Transverse colon (tissue), 4 donors: ENCODE measurements at regions not wholly inside any gene's neighbourhood (a gene's known extent, or its start where the extent isn't known, plus 50 kb on each side); places are given as distances from the start of the nearest gene placed in this dataset.

Experiments
- CTCF ChIP-seq, 5 experiments: fragments of 200-600 bp in 3 of 5; fragments of 450-650 bp in 2 of 5; sonication (generic) in 3 of 5; IDR thresholded peaks; 1 replicate in 2 of 5; 2 replicates in 3 of 5; pipeline ENCODE4 v1.5.1; 2016 to 2017; ENCODE audit warnings: antibody characterized with exemption in 5 of 5, inconsistent platforms in 3 of 5, mild to moderate bottlenecking in 2 of 5, moderate library complexity in 1 of 5
- EP300 ChIP-seq: sonication (generic); formaldehyde crosslinking; IDR thresholded peaks from one replicate; pipeline ENCODE4 v1.6.1; 2017; ENCODE audit warnings: antibody characterized with exemption, low read depth
- POLR2A ChIP-seq: fragments of 450-650 bp; IDR thresholded peaks from one replicate; pipeline ENCODE4 v1.6.1; 2016; ENCODE audit warnings: antibody characterized with exemption, mild to moderate bottlenecking, moderate library complexity
- POLR2AphosphoS5 ChIP-seq, 3 donors: sonication (generic); formaldehyde crosslinking; IDR thresholded peaks; one replicate each; pipeline ENCODE4 v1.6.1; 2016; ENCODE audit warnings: antibody characterized with exemption in 3 of 3

- TF ChIP-seq CTCF (IDR thresholded peaks at IDR 0.05) (no peak), POLR2A (no peak), POLR2AphosphoS5 (IDR thresholded peaks at IDR 0.05) (no peak), EP300 (no peak)
Observed at GRCh38 chr12:75782069-75782581, 249.5 kb downstream of the PHLDA1 start.
